Activated naive CD4-positive, alpha-beta T cell treated with anti-CD3 and anti-CD28 coated beads, Interleukin-2, amount 50 U/mL, for 24 hours (primary cell): ENCODE measurements at regions not wholly inside any gene's neighbourhood (a gene's known extent, or its start where the extent isn't known, plus 50 kb on each side); places are given as distances from the start of the nearest gene placed in this dataset.
"Not testable (repeated sequence)": the region's sequence is repeated elsewhere in the genome, so short reads cannot be mapped to it uniquely, and the experiment has no call there.

Experiments used
- H3K27ac Mint-ChIP-seq: one replicate; pipeline ENCODE4 v1.8.0; 2021; ENCODE audit warnings: mild to moderate bottlenecking, mixed read lengths
- H3K27me3 Mint-ChIP-seq: one replicate; pipeline ENCODE4 v1.8.0; 2021; ENCODE audit warnings: mixed read lengths
- H3K36me3 Mint-ChIP-seq: one replicate; pipeline ENCODE4 v1.8.0; 2021; ENCODE audit warnings: mixed read lengths
- H3K4me1 Mint-ChIP-seq: one replicate; pipeline ENCODE4 v1.8.0; 2021; ENCODE audit warnings: mixed read lengths
- H3K4me3 Mint-ChIP-seq: one replicate; pipeline ENCODE4 v1.8.0; 2021; ENCODE audit warnings: mild to moderate bottlenecking, mixed read lengths
- H3K9me3 Mint-ChIP-seq: one replicate; pipeline ENCODE4 v1.8.0; 2021; ENCODE audit warnings: mixed read lengths

- Mint-ChIP-seq H3K4me3 (no peak overlapping the region), H3K4me1 (no peaks in the 10 kb centered on the region), H3K27ac (no peak overlapping the region), H3K36me3 (no peaks in the 10 kb centered on the region), H3K27me3 (peaks cover 5% of the 10 kb centered on the region), H3K9me3 (peaks cover under 1% of the 10 kb centered on the region)
Observed at GRCh38 chr10:118968060-118968459, 61.5 kb upstream of the NANOS1 start.

DNA sequence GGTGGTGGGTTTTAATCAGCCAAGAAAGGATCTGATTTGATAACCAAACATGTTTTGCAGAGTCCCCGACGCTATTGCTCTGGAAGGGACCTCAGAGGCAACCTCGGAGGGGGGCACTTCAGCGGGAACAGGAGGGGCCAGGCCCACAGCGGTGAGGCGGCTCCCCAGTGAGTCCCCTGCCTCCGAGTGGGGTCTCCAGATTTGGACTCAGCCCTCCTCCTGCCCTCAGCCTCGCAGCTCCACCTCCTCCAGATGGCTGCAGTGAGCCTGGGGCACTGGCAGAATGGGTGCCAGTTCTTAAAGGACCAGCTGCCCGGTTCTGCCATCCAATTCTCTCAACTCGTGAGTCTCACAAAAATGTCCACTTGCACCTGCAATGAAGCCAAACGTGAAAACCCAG, 61.0 kb upstream of the NANOS1 start:
- Mint-ChIP-seq H3K4me1 (no peaks in the 10 kb centered on the region), H3K36me3 (no peaks in the 10 kb centered on the region), H3K9me3 (peaks cover 4% of the 10 kb centered on the region), H3K4me3 (no peak overlapping the region), H3K27ac (no peak overlapping the region), H3K27me3 (peaks cover 5% of the 10 kb centered on the region)

DNA sequence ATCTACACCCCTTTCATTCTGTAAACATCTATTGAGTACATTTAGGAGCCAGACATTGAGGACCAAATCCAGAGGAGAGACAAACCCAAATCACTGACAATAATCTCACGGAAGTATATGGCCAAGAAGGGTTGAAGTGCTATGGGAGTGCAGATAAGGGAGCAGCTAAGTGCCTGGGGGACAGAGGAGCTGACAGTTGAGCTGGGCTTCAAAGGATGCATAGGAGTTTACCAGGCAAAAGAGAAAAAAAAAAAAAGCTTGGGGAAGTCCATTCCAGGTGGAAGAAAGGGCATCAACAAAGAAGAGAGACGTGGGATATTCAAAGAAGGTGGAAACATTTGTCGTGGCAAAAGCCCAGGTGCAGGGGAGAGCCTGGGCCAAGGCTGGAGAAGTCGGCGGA, 60.5 kb upstream of the NANOS1 start:
- peaks cover 6% of the 10 kb centered on the region for H3K27me3 Mint-ChIP-seq
- no peak overlapping the region for H3K4me3 Mint-ChIP-seq
- H3K36me3 Mint-ChIP-seq: peaks cover 1% of the 10 kb centered on the region

GRCh38 chr10:118970770-118971169, 58.7 kb upstream of the NANOS1 start:
- Mint-ChIP-seq H3K27ac (no peak overlapping the region), H3K36me3 (peaks cover 1% of the 10 kb centered on the region), H3K4me1 (no peaks in the 10 kb centered on the region), H3K27me3 (peaks cover 6% of the 10 kb centered on the region), H3K4me3 (no peak overlapping the region), H3K9me3 (peaks cover 7% of the 10 kb centered on the region)

More for the DNA sequence above, 60.5 kb upstream of the NANOS1 start:
- Mint-ChIP-seq H3K9me3 (peaks cover 7% of the 10 kb centered on the region), H3K4me1 (no peaks in the 10 kb centered on the region), H3K27ac (no peak overlapping the region)

GRCh38 chr10:118971187-118971586, 58.3 kb upstream of the NANOS1 start:
- H3K27me3 Mint-ChIP-seq: peaks cover 6% of the 10 kb centered on the region
- H3K4me1 Mint-ChIP-seq: no peaks in the 10 kb centered on the region
- peaks cover 1% of the 10 kb centered on the region for H3K36me3 Mint-ChIP-seq
- H3K4me3 Mint-ChIP-seq: no peak overlapping the region
- no peak overlapping the region for H3K27ac Mint-ChIP-seq
- peaks cover 7% of the 10 kb centered on the region for H3K9me3 Mint-ChIP-seq

GRCh38 chr10:118971876-118972275, 57.6 kb upstream of the NANOS1 start:
- Mint-ChIP-seq H3K4me3 (no peak overlapping the region), H3K4me1 (no peaks in the 10 kb centered on the region), H3K9me3 (peaks cover 7% of the 10 kb centered on the region), H3K36me3 (peaks cover 1% of the 10 kb centered on the region), H3K27ac (no peak overlapping the region), H3K27me3 (peaks cover 5% of the 10 kb centered on the region)

DNA sequence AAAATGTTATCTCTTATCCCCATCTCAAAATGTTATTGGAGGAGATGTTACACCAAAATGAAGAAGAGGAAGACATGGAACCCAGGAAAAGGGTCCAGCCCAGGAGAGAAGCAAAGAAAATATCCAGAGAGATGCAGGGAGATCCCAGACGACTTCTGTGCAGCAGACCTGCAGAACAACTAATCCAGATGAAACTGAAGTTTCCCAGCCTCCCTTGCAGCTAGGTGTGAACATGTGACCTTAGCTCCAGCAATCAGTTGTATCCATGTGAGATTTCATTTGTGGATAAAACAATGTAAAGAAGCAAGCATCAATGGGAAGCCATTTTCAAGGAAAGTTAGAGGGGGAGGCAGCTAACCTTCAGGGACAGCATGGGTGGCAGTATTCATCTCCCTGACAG, 55.8 kb upstream of the NANOS1 start:
- Mint-ChIP-seq H3K9me3 (peaks cover 7% of the 10 kb centered on the region), H3K4me1 (no peaks in the 10 kb centered on the region)

GRCh38 chr10:118974951-118975350, 54.6 kb upstream of the NANOS1 start:
- H3K4me1 Mint-ChIP-seq: no peaks in the 10 kb centered on the region
- H3K9me3 Mint-ChIP-seq: peaks cover 7% of the 10 kb centered on the region

More for the DNA sequence above, 55.8 kb upstream of the NANOS1 start:
- Mint-ChIP-seq H3K4me3 (no peak overlapping the region), H3K36me3 (peaks cover 1% of the 10 kb centered on the region), H3K27ac (no peak overlapping the region), H3K27me3 (peaks cover 5% of the 10 kb centered on the region)

DNA sequence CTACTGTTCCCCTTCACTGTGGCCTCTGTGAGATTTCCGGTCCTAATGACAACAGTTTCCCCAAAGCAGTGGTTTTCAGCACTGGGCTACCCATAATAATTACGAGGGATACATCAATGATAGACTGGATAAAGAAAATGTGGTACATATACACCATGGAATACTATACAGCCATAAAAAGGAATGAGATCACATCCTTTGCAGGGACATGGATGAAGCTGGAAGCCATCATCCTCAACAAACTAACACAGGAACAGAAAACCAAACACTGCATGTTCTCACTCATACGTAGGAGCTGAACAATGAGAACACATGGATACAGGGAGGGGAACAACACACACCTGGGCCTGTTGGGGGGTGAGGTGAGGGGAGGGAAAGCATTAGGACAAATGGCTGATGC, 53.3 kb upstream of the NANOS1 start:
- H3K27me3 Mint-ChIP-seq, H3K4me1 Mint-ChIP-seq, H3K9me3 Mint-ChIP-seq, H3K36me3 Mint-ChIP-seq, H3K4me3 Mint-ChIP-seq, H3K27ac Mint-ChIP-seq: not testable (repeated sequence)

More at GRCh38 chr10:118974951-118975350, 54.6 kb upstream of the NANOS1 start:
- Mint-ChIP-seq H3K4me3 (no peak overlapping the region), H3K36me3 (peaks cover 1% of the 10 kb centered on the region), H3K27me3 (peaks cover 1% of the 10 kb centered on the region), H3K27ac (no peak overlapping the region)

GRCh38 chr10:118977022-118977599, 52.4 kb upstream of the NANOS1 start:
- Mint-ChIP-seq H3K4me1 (no peaks in the 10 kb centered on the region), H3K36me3 (peaks cover 1% of the 10 kb centered on the region)

GRCh38 chr10:118977835-118978234, 51.7 kb upstream of the NANOS1 start:
- H3K27me3 Mint-ChIP-seq: peaks cover 4% of the 10 kb centered on the region
- peaks cover 7% of the 10 kb centered on the region for H3K9me3 Mint-ChIP-seq
- H3K27ac Mint-ChIP-seq: no peak overlapping the region
- no peak overlapping the region for H3K4me3 Mint-ChIP-seq
- H3K4me1 Mint-ChIP-seq: no peaks in the 10 kb centered on the region
- H3K36me3 Mint-ChIP-seq: peaks cover 1% of the 10 kb centered on the region

More at GRCh38 chr10:118977022-118977599, 52.4 kb upstream of the NANOS1 start:
- peaks cover 7% of the 10 kb centered on the region for H3K9me3 Mint-ChIP-seq
- peaks cover 4% of the 10 kb centered on the region for H3K27me3 Mint-ChIP-seq
- no peak overlapping the region for H3K27ac Mint-ChIP-seq
- no peak overlapping the region for H3K4me3 Mint-ChIP-seq

- no peak overlapping the region for H3K4me3 Mint-ChIP-seq
- peaks cover 3% of the 10 kb centered on the region for H3K9me3 Mint-ChIP-seq
- peaks cover 1% of the 10 kb centered on the region for H3K36me3 Mint-ChIP-seq
- no peak overlapping the region for H3K27ac Mint-ChIP-seq
- H3K27me3 Mint-ChIP-seq: peaks cover 4% of the 10 kb centered on the region
- H3K4me1 Mint-ChIP-seq: no peaks in the 10 kb centered on the region
Observed at GRCh38 chr10:118978316-118978997, 51.1 kb upstream of the NANOS1 start.

DNA sequence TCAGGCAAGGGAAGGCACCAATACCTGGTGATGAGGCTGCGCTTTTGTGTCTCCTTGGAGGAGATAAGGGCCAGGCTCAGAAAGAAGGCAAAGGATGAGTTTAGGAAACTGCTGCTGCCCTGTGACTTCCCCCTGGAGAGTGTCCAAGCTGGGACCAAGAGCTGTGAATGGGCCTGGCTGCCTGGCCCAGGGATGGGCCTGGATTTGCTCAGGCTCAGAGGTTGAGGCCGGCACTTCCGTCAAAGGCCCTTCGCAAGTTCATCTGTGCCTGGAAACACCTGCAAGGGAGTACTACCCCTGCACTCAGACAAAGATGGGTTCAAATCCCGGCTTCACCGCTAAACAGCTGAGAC, 50.5 kb upstream of the NANOS1 start:
- Mint-ChIP-seq H3K9me3 (no peaks in the 10 kb centered on the region), H3K27ac (no peak overlapping the region), H3K27me3 (peaks cover 2% of the 10 kb centered on the region), H3K4me3 (no peak overlapping the region), H3K4me1 (no peaks in the 10 kb centered on the region), H3K36me3 (no peaks in the 10 kb centered on the region)

DNA sequence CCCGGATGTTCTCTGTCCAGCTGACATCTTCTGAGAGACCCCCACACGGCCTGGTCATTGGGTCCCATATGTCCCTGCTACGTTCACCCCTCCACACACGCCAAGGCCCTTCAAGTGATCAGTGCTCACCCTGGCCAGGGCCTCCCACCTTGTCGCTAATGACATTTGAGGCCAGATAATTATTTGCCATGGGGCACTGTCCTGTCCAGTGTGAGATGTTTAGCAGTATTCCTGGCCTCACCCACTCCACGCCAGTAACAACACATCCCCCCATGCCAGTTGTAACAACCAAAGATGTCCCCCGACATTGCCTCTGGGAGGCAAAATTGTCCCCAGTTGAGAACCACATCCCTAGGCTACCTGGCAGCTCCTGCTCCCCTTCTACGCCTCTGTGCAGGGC, 49.9 kb upstream of the NANOS1 start:
- H3K9me3 Mint-ChIP-seq: no peaks in the 10 kb centered on the region
- H3K36me3 Mint-ChIP-seq: peaks cover 2% of the 10 kb centered on the region
- peaks cover 2% of the 10 kb centered on the region for H3K27me3 Mint-ChIP-seq
- H3K27ac Mint-ChIP-seq: no peak overlapping the region
- H3K4me1 Mint-ChIP-seq: no peaks in the 10 kb centered on the region
- H3K4me3 Mint-ChIP-seq: no peak overlapping the region
